Transverse colon (tissue), 4 donors: ENCODE measurements at regions not wholly inside any gene's neighbourhood (a gene's known extent, or its start where the extent isn't known, plus 50 kb on each side); places are given as distances from the start of the nearest gene placed in this dataset.

ENCODE experiments used
- CTCF ChIP-seq, 5 experiments: fragments of 200-600 bp in 3 of 5; fragments of 450-650 bp in 2 of 5; sonication (generic) in 3 of 5; IDR thresholded peaks; 1 replicate in 2 of 5; 2 replicates in 3 of 5; pipeline ENCODE4 v1.5.1; 2016 to 2017; ENCODE audit warnings: antibody characterized with exemption in 5 of 5, inconsistent platforms in 3 of 5, mild to moderate bottlenecking in 2 of 5, moderate library complexity in 1 of 5
- EP300 ChIP-seq: sonication (generic); formaldehyde crosslinking; IDR thresholded peaks from one replicate; pipeline ENCODE4 v1.6.1; 2017; ENCODE audit warnings: antibody characterized with exemption, low read depth
- POLR2A ChIP-seq: fragments of 450-650 bp; IDR thresholded peaks from one replicate; pipeline ENCODE4 v1.6.1; 2016; ENCODE audit warnings: antibody characterized with exemption, mild to moderate bottlenecking, moderate library complexity
- POLR2AphosphoS5 ChIP-seq, 3 donors: sonication (generic); formaldehyde crosslinking; IDR thresholded peaks; one replicate each; pipeline ENCODE4 v1.6.1; 2016; ENCODE audit warnings: antibody characterized with exemption in 3 of 3

- TF ChIP-seq CTCF (IDR thresholded peaks at IDR 0.05) = no peak
- no peak for TF ChIP-seq POLR2A
- TF ChIP-seq POLR2AphosphoS5 (IDR thresholded peaks at IDR 0.05) = no peak
- TF ChIP-seq EP300 = no peak
Observed at GRCh38 chr12:56872366-56872765, 61.8 kb downstream of the SDR9C7 start.
